HG02852 (cell line): ENCODE measurements at regions not wholly inside any gene's neighbourhood (a gene's known extent, or its start where the extent isn't known, plus 50 kb on each side); places are given as distances from the start of the nearest gene placed in this dataset.
"Not testable (repeated sequence)": the region's sequence is repeated elsewhere in the genome, so short reads cannot be mapped to it uniquely, and the experiment has no call there.

ENCODE experiments used
- ATAC-seq: cut with Tn5 transposase; IDR thresholded peaks from one replicate; pipeline ENCODE4 v1.9.1; 2021; ENCODE audit warnings: mild to moderate bottlenecking, moderate library complexity; ENCODE audit not compliant: unreplicated experiment

DNA sequence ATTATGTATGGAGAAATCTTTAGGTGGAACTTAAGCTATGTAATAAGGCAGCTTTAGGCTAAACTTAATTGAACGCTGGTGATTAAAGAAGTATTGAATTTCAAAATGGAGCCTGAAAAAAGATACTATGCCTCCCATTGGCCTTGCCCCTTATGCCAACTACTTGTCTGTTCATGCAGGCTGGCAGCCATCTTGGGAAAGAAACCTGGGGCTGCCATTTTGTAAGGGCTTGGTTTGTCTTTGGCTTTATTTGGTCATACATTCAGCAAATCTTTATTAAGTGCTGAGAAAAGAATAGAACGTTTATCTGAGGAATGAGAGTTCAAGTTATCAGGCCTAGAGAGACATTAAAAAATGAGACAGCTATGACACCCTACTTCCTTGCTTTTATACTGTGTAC, 231.3 kb downstream of the KCNE4 start:
- ATAC-seq, result no peak

DNA sequence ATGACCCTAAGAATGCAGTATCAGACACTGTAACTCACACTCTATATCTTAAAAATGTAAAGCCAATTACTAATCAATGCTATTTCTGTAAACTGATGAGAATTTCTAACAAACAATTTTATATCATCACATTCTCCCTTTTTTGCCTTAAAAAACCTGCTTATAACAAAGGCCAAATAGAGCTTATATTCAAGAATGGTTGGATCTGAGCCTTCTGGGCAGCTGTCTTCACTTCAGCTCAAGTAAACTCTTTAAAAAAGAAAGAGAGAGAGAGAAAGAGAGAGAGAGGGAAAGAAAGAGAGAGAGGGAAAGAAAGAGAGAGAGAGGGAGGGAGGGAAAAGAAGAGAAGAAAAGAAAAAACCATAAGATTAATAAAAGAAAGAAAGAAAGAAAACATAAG, 231.8 kb downstream of the KCNE4 start:
- no peak for ATAC-seq

DNA sequence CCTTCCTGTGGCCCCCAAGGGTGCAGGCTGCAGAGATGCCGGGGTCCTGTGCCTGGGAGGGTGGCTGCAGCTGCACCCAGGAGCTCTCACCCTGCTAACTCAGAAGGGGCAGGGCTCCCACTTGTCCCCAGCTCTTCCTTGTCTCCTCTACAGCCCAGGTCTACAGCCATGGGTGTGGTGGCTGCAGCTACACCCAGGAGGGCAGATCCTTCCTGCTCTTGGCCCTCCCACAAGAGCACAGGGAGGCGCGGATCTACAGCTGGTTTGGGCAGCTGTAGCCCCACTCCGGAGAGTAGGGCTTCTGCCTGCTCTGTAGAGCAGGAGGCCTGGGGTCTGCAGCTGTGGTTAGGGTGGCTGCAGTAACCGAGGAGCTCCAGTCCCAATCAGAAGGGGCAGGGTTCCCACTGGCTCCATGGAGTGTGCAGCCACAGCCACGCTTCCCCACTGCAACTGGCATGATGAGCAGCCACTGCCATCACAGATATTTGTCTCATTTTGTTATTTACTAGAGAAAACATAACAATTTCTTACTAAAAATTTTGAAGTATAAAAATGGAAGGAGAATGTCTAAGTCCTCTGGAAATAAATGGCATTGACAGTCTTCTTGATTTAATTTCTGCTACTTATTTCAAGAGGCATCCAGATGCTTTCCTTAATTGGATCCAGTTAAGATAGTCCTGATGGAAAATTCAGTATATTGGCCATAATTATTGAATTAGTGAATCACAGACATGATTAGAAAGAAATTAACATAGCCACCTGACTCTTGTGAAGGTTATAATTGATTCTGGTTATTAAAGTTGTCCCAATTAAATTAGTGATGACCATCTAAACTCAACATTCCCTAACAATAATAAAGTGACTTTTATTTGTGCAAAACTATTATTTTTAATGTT, 233.6 kb downstream of the KCNE4 start:
- ATAC-seq, result no peak

DNA sequence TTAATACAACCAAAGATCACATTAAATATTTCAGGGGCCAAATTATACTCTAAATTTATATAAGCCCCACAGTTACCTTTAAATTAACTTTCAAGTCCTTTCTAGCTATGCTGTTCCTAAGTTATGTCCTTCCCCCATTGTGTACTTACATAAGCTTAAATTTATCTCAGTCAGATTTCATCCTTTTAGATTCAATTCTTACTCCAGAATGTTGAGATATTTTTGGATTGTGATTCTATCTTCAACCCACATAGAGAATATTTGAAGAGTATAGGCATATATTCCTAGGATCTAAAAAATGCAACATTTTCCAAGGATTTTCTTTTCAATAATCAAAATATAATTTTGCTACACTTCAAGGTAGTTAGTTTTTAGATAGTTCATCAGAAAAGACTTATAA, 242.8 kb downstream of the KCNE4 start:
- ATAC-seq, result no peak

DNA sequence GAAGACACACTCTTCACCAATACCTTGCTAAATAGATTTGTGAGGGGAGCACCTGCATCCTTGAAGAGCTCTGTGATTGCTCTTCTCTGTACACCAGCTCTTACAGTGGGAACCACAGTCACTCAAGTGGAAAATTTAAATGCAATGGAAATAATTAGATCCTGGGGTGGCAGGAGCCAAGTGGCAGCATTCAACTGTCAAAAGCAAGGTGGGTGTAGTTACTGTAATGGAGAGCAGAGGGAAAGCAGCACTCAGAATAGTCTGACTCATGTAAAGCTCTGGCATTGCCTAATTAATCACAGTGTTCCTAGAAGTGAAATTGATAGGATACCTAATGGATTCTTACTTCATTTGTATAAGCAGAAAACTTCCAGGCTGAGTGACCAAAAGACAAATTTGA, 245.8 kb downstream of the KCNE4 start:
- ATAC-seq, result no peak

DNA sequence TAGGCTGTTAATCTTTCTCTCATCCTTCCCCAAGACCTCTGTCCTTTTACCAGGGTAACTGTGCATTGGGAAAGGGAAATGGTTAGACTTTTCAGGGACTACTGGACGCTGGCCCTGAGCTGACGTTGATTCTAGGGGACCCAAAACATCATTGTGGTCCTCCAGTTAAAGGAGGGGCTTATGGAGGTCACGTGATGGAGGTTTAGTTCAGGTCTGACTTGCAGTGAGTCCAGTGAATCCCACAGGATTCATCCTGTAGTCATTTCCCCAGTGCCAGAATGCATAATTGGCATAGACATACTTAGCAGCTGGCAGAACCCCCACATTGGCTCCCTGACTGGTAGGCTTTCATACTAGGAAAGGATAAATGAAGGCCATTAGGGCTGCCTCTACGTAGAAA, 246.3 kb downstream of the KCNE4 start:
- not testable (repeated sequence) for ATAC-seq

DNA sequence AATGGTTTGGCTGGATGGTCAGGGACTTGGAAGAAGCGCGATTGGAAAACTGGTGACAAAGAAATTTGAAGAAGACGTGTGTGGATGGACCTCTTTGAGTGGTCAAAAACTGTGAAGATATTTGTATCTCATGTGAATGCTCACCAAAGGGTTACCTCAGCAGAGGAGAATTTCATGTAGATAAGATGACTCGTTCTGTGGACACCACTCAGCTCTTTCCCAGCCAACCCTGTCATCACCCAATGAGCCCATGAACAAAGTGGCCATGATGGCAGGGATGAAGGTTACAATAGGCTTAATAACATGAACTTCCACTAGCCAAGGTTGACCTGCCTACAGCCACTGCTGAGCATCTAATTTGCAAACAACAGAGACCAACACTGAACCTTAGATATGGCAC, 248.3 kb downstream of the KCNE4 start:
- ATAC-seq, result no peak

DNA sequence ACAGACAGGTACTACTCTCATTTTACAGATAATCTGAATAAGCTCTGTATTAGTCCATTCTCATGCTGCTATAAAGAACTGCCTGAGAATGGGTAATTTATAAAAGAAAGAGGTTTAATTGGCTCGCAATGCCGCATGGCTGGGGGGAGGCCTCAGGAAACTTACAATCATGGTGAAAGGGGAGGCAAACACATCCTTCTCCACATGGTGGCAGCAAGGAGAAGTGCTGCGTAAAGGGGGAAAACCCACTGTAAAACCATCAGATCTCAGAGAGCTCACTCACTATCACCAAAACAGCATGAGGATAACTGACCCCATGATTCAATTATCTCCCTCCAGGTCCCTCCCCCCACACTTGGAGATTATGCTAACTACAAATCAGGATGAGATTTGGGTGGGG, 254.4 kb downstream of the KCNE4 start:
- no peak for ATAC-seq

DNA sequence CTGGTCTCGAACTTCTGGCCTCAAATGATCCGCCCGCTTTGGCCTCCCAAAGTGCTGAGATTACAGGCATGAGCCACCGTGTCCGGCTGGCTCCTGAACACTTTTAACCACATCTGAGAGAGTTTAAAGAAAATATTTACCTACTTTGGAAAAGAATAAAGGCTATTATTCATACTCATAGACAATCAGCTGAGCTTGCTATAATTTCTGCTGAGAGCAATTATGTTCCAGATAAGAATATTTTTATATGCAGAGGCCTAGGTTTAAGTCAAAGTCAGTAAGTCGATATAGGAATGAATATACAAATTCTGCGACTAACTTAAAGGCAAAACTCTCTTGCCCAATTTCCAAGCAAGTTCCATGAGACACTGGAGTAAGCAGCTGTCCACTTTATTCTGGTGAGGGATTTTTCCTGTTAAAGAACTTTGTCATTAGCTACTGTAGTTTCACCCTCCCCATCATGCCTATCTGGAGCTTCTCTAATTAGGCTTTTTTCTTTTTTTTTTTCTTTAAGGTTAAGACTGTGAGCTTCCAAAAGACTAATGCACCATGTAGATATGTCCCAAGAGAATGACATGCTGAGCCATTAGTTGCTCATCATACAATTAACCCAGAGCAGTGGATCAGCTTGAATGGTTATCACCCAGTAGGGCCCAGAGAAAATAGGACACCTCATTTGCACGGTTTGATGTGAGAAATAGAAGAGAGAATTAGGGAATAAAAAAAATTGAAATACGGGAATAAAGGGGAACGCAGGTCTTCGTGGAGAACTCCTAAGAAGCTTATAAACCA, 260.1 kb downstream of the KCNE4 start:
- no peak for ATAC-seq

DNA sequence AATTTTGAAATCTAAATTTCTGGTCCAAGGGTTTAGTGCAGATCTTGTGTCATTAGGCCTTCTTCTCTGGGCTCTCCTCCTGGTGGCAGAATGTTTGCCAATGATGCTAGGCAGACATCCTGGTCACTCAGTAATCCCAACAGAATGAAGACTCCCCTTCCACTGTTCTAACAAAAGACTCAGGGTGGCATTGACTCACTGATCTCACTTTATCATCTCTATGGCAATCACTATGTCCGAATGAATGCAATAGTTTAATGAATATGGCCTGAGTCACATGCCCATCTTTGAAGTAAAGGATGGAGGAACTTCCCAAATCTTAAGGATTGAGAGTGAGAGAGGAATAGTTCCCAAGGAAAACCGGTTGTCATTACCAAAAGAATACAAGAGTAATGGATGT, 261.1 kb downstream of the KCNE4 start:
- ATAC-seq, result no peak

DNA sequence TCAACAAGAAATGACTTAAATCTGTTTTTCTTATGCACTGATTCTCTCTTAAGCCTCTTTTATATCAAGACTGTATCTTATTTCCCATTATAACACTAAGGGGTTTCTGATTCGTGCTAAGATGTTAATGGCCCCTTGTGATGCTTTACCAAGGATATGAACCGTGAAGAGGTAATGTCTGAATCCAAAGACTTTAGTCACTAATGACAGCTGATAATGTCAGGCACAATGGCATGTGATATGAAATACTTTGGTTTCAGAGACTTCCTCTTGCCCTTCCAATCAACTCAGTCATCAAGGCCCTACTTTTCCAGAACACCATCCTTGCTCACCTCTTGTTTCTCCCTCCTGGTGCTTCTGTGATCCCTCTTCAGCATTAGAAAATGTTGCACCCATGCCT, 262.8 kb downstream of the KCNE4 start:
- ATAC-seq, result no peak

DNA sequence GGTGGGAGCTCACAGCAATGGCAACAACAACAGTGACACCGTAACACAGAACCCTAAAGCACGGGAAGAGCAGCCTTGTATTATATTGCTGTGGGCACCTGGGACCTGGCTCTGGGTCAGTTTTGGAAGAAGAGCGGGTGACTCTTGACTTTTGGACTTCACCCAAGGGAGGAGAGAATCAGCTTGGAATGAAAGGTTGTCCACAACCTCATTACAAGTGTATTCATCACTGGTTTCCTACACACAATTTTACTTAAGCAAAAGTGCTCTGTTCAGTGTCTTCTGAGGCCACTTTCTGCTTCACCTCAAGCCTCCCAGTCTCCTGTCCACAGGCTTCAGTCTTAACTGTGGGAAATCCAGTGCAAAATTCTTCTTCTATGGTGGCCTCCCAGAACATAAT, 263.8 kb downstream of the KCNE4 start:
- ATAC-seq, result no peak

DNA sequence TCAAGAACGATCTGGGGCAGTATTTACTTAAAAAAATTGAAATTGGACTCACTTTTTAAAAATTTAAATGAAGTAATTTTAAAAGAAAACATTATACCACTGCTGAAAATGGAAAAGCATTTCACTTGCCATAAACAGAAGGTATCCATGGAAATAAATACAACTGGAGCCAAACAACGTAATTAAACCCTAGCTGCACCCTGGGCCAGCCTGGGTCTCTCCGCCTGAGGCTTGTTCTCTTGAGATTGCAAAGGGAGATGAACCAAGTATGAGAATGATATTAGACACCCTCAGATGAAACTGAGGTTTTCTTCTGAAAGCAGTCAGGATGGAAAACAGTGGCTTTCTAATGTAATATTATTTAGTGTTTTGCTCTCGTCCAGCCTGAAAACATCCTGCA, 264.4 kb downstream of the KCNE4 start:
- ATAC-seq, result no peak

DNA sequence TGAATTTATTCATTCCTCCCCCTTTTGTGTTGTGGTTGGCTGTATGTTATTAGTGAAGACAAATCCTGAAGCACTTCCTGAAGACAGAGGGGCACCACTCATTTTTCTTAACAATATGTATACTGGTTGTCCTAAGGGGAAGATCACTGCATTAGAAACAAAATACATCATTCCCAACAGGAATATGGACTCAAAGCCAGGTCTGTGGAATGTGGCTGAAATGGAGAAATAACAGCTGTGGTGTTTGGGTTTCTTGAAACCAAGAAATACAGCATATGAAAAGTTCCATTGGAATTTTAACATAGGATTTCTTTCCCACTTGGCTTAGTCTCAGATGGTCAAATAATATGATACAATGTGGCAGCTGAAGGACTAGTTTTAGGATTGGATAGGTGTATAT, 267.6 kb downstream of the KCNE4 start:
- no peak for ATAC-seq

DNA sequence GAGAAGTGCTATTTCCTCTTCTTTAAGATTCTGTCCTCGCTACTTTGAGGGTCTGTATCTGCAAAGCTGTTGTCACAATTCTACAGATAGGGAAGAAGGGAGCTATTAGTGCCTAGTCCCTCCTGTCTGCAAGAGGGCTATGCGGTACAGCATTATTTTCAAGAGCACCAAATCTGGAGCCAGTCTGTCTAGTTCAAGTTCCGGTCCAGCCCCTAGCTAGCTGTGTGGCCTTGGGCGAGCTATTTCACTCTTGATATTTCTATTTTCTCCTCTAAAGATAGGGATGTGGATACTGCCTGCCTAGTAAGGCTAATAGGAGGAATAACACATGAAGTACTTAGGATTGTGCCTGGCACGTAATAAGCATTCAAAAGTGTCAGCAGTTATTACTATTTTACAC, 272.4 kb downstream of the KCNE4 start:
- no peak for ATAC-seq

DNA sequence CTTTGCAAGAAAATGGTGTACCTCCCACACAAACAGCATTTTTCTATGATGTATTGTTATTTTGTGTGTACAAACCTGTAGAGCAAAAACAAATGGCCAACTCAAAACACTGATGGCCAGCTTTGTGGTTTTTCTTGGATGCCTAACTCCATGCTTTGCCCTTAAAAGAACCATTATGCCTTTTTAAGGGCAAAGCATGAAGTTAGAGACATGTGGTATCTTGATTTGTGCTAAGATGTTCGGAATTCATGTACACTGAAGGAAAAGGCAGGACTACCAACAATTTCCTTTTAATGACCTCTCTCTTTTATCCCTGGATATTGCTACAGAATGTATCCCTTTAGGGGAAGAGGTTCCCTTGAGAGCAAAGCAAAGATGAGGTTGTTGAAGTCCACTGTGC, 273.6 kb downstream of the SCG2 start:
- ATAC-seq, result no peak

DNA sequence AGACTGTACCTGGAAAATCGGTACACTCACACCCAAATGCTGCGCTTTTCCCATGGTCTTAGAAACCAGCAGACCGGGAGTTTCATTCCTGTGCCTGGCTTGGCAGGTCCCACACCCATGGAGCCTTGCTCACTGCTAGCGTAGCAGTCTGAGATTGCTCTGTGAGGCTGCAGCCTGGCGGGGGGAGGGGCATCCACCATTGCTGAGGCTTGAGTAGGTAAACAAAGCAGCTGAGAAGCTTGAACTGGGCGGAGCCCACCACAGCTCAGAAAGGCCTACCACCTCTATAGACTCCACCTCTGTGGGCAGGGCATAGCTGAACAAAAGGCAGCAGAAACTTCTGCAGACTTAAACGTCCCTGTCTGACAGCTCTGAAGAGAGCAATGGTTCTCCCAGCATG, 271.4 kb downstream of the SCG2 start:
- ATAC-seq, result not testable (repeated sequence)

DNA sequence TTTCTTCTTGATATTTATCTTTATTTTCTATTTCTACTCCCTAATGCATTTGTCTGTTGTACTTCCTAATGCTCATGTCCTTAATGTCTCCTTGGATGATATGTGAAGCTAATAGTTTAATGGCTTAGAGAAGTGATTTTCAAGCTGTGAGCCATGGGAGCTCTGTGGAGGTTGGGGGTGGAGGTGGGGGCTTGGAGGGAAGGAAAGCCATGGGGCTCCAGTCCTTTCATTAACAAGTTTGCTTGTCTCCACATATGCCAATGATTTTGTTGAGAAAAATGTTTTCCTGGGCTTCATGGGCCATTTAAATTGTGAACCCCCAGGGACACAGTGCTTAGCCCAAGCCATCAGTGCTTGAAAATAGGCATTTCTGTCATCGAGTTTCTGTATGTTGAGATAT, 264.1 kb downstream of the SCG2 start:
- no peak for ATAC-seq

DNA sequence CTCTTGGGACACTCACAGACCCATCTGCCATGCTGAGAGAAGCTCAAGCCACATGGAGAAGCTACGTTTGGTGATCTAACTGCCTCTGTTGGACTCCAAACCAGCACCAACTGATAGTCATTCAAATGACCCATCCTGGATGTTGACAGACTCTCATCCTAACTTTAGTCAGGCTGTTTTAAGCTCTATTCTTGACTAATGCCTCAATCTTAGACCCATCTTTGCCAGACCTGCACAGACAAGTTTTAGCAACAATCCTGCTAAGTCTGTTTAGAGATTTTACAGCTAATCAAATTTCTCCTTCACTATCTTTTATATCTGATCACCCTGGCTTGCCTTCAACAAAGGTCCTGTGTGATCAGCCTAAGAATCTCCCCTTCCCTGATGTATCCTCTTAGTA, 245.1 kb downstream of the SCG2 start:
- ATAC-seq, result no peak

DNA sequence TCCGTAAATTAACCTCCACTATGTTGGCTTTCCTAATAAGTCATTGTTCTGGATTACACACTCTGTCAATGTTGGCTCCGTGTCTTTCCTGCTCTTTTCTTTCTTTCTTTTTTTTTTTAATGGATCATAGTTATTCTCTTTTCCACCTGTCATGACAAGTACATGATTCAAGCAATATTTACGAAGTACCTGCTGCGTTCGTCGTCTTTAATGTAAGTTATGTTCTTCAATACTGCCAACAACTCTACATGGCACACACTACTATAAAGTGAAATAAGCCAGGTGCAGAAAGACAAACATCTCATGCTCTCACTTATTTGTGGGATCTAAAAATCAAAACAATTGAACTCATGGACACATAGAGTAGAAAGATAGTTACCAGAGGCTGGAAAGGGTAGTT, 239.1 kb downstream of the SCG2 start:
- no peak for ATAC-seq

DNA sequence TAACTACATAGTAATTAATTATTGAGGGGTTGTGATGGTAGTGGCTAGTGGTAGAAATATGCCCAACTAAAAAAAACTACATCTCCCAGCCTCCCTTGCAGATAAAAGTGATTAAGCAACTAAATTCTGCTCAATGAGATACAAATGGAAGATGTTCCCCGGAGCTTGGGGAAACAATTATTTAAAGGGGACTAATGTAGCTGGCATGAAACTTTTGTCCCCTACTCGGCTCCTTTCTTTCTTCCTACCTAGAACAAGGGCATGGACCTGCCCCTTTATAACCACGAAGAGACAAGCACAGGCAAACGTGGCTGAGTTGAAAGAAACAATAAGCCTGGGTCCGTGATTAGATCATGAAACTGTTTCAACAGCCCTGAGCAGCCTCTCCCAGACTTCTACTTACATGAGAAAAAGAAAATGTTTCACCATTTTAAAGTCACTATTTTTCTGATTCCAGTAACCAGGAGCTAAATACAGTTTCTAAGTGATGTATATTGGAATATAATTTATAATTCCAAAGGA, 236.9 kb downstream of the SCG2 start:
- ATAC-seq, result no peak

DNA sequence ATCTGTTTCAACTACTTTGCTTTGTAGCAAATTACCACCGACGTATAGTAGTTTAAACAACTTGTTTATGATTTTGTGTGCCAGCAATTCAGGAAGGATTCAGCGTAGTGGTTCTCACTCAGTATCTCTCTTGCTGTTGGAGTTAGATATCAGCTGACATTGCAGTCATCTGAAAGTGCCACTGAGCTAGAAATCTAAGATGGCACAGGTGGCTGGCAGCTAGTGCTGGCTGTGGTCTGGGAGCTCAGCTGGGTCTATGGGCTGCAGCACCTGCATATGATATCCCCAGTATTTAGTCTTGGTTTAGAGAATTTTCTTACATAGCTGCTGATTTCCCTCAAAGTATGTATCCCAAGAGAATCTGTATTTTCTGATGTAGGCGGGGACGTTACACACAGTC, 235.6 kb downstream of the SCG2 start:
- no peak for ATAC-seq
